ENCODE measurements at regions not wholly inside any gene's neighbourhood (a gene's known extent, or its start where the extent isn't known, plus 50 kb on each side); places are given as distances from the start of the nearest gene placed in this dataset.

DNA sequence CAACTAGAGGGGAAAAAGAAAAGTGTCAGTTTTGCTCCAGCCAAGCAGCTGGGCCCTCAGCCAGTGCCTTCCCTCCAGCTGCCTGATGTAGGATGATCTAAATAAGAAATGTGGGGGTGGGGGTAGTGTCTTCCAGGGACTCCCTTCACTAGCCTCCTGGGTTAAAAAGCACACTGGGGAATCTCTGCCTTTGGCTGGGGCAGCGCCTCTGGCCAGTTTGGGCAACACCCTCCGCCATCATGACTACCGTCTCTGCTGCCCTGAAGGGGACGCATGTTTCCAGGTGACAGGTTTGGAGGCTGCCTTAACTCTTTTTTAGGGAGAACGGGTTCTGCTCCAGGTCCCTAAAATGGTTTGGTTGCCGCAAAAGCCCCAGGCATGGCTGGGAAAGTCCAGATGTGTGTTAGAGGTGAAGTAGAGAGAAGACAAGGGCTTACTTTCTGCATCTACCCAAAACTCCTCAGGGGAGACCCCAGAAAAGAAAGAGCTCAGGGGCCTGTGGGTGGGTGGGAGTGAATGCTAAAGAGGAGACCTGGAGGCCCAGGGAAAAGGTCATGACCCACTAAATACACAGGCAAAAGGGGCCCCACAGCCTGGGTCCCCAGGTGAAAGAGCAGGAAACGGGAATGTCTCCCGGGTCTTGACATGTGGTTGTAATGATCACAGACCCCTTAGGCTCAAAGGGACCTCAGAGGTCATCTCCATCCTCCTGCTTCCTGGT lies 132.8 kb upstream of the CCND2 start:
- TF ChIP-seq, protein P1, sequence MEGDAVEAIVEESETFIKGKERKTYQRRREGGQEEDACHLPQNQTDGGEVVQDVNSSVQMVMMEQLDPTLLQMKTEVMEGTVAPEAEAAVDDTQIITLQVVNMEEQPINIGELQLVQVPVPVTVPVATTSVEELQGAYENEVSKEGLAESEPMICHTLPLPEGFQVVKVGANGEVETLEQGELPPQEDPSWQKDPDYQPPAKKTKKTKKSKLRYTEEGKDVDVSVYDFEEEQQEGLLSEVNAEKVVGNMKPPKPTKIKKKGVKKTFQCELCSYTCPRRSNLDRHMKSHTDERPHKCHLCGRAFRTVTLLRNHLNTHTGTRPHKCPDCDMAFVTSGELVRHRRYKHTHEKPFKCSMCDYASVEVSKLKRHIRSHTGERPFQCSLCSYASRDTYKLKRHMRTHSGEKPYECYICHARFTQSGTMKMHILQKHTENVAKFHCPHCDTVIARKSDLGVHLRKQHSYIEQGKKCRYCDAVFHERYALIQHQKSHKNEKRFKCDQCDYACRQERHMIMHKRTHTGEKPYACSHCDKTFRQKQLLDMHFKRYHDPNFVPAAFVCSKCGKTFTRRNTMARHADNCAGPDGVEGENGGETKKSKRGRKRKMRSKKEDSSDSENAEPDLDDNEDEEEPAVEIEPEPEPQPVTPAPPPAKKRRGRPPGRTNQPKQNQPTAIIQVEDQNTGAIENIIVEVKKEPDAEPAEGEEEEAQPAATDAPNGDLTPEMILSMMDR (IDR thresholded peaks at IDR 0.05): no peak
- TF ChIP-seq POLR2AphosphoS5 (IDR thresholded peaks at IDR 0.05): no peak

Data from suprapubic skin (tissue), 3 donors.